OCI-M1 (cell line): ENCODE measurements at regions not wholly inside any gene's neighbourhood (a gene's known extent, or its start where the extent isn't known, plus 50 kb on each side); places are given as distances from the start of the nearest gene placed in this dataset.

ENCODE experiments used
- DNase-seq: peaks from one replicate; lab custom pipeline; 2025; lab: John Stamatoyannopoulos, UW

GRCh38 chr5:27414099-27414498 is 375.7 kb upstream of the CDH9 start:
- DNase-seq: no peak

GRCh38 chr5:27412384-27412783 is 374.0 kb upstream of the CDH9 start:
- DNase-seq: no peak

GRCh38 chr5:27406020-27406419 is 367.6 kb upstream of the CDH9 start:
- no peak for DNase-seq

GRCh38 chr5:27403243-27403882 is 365.0 kb upstream of the CDH9 start:
- peak; percentile 68 for DNase-seq

GRCh38 chr5:27402828-27403227 is 364.4 kb upstream of the CDH9 start:
- peak; percentile 64 for DNase-seq

- no peak for DNase-seq
Observed at GRCh38 chr5:27396998-27397397, 358.6 kb upstream of the CDH9 start.

- DNase-seq: peak; percentile 8
Observed at GRCh38 chr5:27392716-27393115, 354.3 kb upstream of the CDH9 start.

- DNase-seq: no peak
Observed at GRCh38 chr5:27389696-27390095, 351.3 kb upstream of the CDH9 start.

- no peak for DNase-seq
Observed at GRCh38 chr5:27388755-27389154, 350.4 kb upstream of the CDH9 start.

- no peak for DNase-seq
Observed at GRCh38 chr5:27387535-27388073, 349.2 kb upstream of the CDH9 start.

GRCh38 chr5:27381686-27382085 is 343.3 kb upstream of the CDH9 start:
- no peak for DNase-seq

- DNase-seq: peak; percentile 4
Observed at GRCh38 chr5:27377626-27378025, 339.2 kb upstream of the CDH9 start.

- DNase-seq: no peak
Observed at GRCh38 chr5:27353970-27354369, 315.6 kb upstream of the CDH9 start.

- no peak for DNase-seq
Observed at GRCh38 chr5:27353540-27353939, 315.2 kb upstream of the CDH9 start.

GRCh38 chr5:27341342-27341741 is 303.0 kb upstream of the CDH9 start:
- DNase-seq: no peak

GRCh38 chr5:27336817-27337216 is 298.4 kb upstream of the CDH9 start:
- no peak for DNase-seq

GRCh38 chr5:27328480-27328879 is 290.1 kb upstream of the CDH9 start:
- DNase-seq: no peak

- DNase-seq: peak; percentile 67
Observed at GRCh38 chr5:27325513-27325912, 287.1 kb upstream of the CDH9 start.

GRCh38 chr5:27318701-27319100 is 280.3 kb upstream of the CDH9 start:
- no peak for DNase-seq

- DNase-seq: peak; percentile 8
Observed at GRCh38 chr5:27316271-27316650, 277.9 kb upstream of the CDH9 start.

GRCh38 chr5:27315363-27316270 is 277.2 kb upstream of the CDH9 start:
- peak; percentile 37 for DNase-seq

GRCh38 chr5:27313549-27313948 is 275.2 kb upstream of the CDH9 start:
- DNase-seq: peak; percentile 54

- no peak for DNase-seq
Observed at GRCh38 chr5:27312291-27312893, 274.0 kb upstream of the CDH9 start.
